ENCODE measurements at regions not wholly inside any gene's neighbourhood (a gene's known extent, or its start where the extent isn't known, plus 50 kb on each side); places are given as distances from the start of the nearest gene placed in this dataset.

DNA sequence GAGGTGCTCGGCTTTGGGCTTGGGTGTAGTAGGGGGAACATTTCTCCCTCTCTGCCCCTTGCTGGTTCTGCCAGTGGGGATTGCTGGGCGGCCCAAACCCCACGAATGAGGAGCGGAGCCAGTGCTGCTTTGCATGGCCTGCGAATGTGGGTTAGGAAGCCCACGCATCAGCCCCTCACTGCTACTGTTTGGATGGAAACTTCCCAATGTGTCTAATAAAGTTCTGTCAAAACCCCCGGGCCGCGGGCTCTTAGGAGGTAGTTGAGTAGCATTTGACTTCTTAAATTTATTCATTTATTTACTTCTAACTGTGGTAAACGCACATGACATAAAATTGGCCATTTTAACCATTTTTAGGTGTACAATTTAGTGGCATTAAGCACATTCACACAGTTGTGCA is 161.3 kb upstream of the FHL2 start:
- H3K27me3 ChIP-seq = no peaks in the 10 kb centered on the region
- no peak overlapping the region for H3K27ac ChIP-seq
- no peak overlapping the region for H3K4me2 ChIP-seq
- H3K9ac ChIP-seq = no peak overlapping the region
- no peaks in the 10 kb centered on the region for H3K9me3 ChIP-seq (replicated peaks in 1 of 11)
- no peaks in the 10 kb centered on the region for H4K20me1 ChIP-seq
- H3K36me3 ChIP-seq = no peaks in the 10 kb centered on the region
- H3K4me3 ChIP-seq = no peak overlapping the region
- no peak for TF ChIP-seq Cebpa-rat (IDR thresholded peaks at IDR 0.05)
- peaks cover 0 to 5% (median 0%) of the 10 kb centered on the region in 10 experiments; a peak in 3 of 20 replicates for H3K4me1 ChIP-seq

- Histone ChIP-seq H3K9ac (no peak overlapping the region), H3K27me3 (no peaks in the 10 kb centered on the region), H3K4me2 (peak overlapping the region in 3 of 11 experiments; percentile 2 to 7 (median 4); a peak in 1 of 22 replicates), H3K9me3 (replicated peaks in 1 of 11) (no peaks in the 10 kb centered on the region), H4K20me1 (no peaks in the 10 kb centered on the region), H3K4me1 (peaks cover 0 to 5% (median 0%) of the 10 kb centered on the region in 10 experiments; a peak in 3 of 20 replicates), H3K36me3 (no peaks in the 10 kb centered on the region), H3K27ac (no peak overlapping the region), H3K4me3 (no peak overlapping the region)
- TF ChIP-seq Cebpa-rat (IDR thresholded peaks at IDR 0.05) = no peak
Observed at GRCh38 chr2:105557021-105557920, 158.4 kb upstream of the FHL2 start.

- TF ChIP-seq Cebpa-rat (IDR thresholded peaks at IDR 0.05) = no peak
- peaks cover 0 to 5% (median 0%) of the 10 kb centered on the region in 10 experiments; a peak in 3 of 20 replicates for H3K4me1 ChIP-seq
- H3K4me2 ChIP-seq = no peak overlapping the region
- no peaks in the 10 kb centered on the region for H3K27me3 ChIP-seq
- H3K9me3 ChIP-seq (replicated peaks in 1 of 11) = no peaks in the 10 kb centered on the region
- H3K36me3 ChIP-seq = no peaks in the 10 kb centered on the region
- no peaks in the 10 kb centered on the region for H4K20me1 ChIP-seq
- no peak overlapping the region for H3K27ac ChIP-seq
- H3K9ac ChIP-seq = no peak overlapping the region
- no peak overlapping the region for H3K4me3 ChIP-seq
Observed at GRCh38 chr2:105556366-105556765, 157.5 kb upstream of the FHL2 start.

- Histone ChIP-seq H3K27me3 (no peaks in the 10 kb centered on the region; a peak in 1 of 22 replicates), H3K27ac (no peak overlapping the region), H3K4me1 (peaks cover 0 to 5% (median 0%) of the 10 kb centered on the region in 10 experiments; a peak in 3 of 20 replicates), H3K9me3 (replicated peaks in 1 of 11) (no peaks in the 10 kb centered on the region), H3K36me3 (no peaks in the 10 kb centered on the region), H4K20me1 (no peaks in the 10 kb centered on the region), H3K9ac (no peak overlapping the region), H3K4me2 (no peak overlapping the region), H3K4me3 (no peak overlapping the region)
- no peak for TF ChIP-seq Cebpa-rat (IDR thresholded peaks at IDR 0.05)
Observed at GRCh38 chr2:105554235-105554634, 155.4 kb upstream of the FHL2 start.

GRCh38 chr2:105553538-105554196 is 154.8 kb upstream of the FHL2 start:
- Histone ChIP-seq H3K36me3 (no peaks in the 10 kb centered on the region), H3K9me3 (replicated peaks in 1 of 11) (no peaks in the 10 kb centered on the region), H3K27ac (no peak overlapping the region), H3K4me3 (no peak overlapping the region), H4K20me1 (no peaks in the 10 kb centered on the region), H3K9ac (no peak overlapping the region), H3K27me3 (no peaks in the 10 kb centered on the region; a peak in 1 of 22 replicates), H3K4me1 (peaks cover 0 to 5% (median 0%) of the 10 kb centered on the region in 10 experiments; a peak in 3 of 20 replicates), H3K4me2 (no peak overlapping the region)
- TF ChIP-seq Cebpa-rat (IDR thresholded peaks at IDR 0.05) = no peak

- Histone ChIP-seq H3K27me3 (no peaks in the 10 kb centered on the region; a peak in 1 of 22 replicates), H3K4me2 (peak overlapping the region in 5 of 11 experiments; percentile 4 to 47 (median 28); a peak in 5 of 22 replicates), H3K4me3 (no peak overlapping the region), H4K20me1 (no peaks in the 10 kb centered on the region), H3K27ac (no peak overlapping the region), H3K4me1 (peaks cover 0 to 8% (median 0%) of the 10 kb centered on the region in 10 experiments; a peak in 6 of 20 replicates), H3K9ac (no peak overlapping the region), H3K36me3 (no peaks in the 10 kb centered on the region), H3K9me3 (replicated peaks in 1 of 11) (no peaks in the 10 kb centered on the region)
- TF ChIP-seq Cebpa-rat (IDR thresholded peaks at IDR 0.05) = no peak
Observed at GRCh38 chr2:105546628-105546974, 147.8 kb upstream of the FHL2 start.

- Histone ChIP-seq H3K4me2 (peak overlapping the region in 5 of 11 experiments; percentile 4 to 47 (median 28); a peak in 6 of 22 replicates), H3K4me3 (no peak overlapping the region)
Observed at GRCh38 chr2:105545730-105546627, 147.1 kb upstream of the FHL2 start.

GRCh38 chr2:105544591-105545377 is 145.9 kb upstream of the FHL2 start:
- H3K4me1 ChIP-seq = peaks cover 0 to 8% (median 6%) of the 10 kb centered on the region in 10 experiments; a peak in 6 of 20 replicates
- no peaks in the 10 kb centered on the region for H4K20me1 ChIP-seq
- H3K27me3 ChIP-seq = no peaks in the 10 kb centered on the region
- H3K9ac ChIP-seq = no peak overlapping the region
- H3K4me2 ChIP-seq = no peak overlapping the region
- H3K4me3 ChIP-seq = no peak overlapping the region
- no peak for TF ChIP-seq Cebpa-rat (IDR thresholded peaks at IDR 0.05)
- no peak overlapping the region for H3K27ac ChIP-seq
- no peaks in the 10 kb centered on the region for H3K36me3 ChIP-seq
- H3K9me3 ChIP-seq (replicated peaks in 1 of 11) = no peaks in the 10 kb centered on the region

More at GRCh38 chr2:105545730-105546627, 147.1 kb upstream of the FHL2 start:
- Histone ChIP-seq H3K9me3 (replicated peaks in 1 of 11) (no peaks in the 10 kb centered on the region), H3K27ac (no peak overlapping the region), H3K9ac (no peak overlapping the region), H4K20me1 (no peaks in the 10 kb centered on the region), H3K27me3 (no peaks in the 10 kb centered on the region; a peak in 1 of 22 replicates), H3K4me1 (peaks cover 0 to 8% (median 2%) of the 10 kb centered on the region in 10 experiments; a peak in 6 of 20 replicates), H3K36me3 (no peaks in the 10 kb centered on the region)
- no peak for TF ChIP-seq Cebpa-rat (IDR thresholded peaks at IDR 0.05)

All from BLaER1 treated with 17β-estradiol and CSF1 and Interleukin-3, amounts not matched to agents 10 nM and 100 nM (cell line).